Activated naive CD4-positive, alpha-beta T cell treated with anti-CD3 and anti-CD28 coated beads for 36 hours (primary cell): ENCODE measurements at regions not wholly inside any gene's neighbourhood (a gene's known extent, or its start where the extent isn't known, plus 50 kb on each side); places are given as distances from the start of the nearest gene placed in this dataset.

Source experiments
- CTCF ChIA-PET: fragments of 350-600 bp; sonication (Branson Sonifier 250); formaldehyde crosslinking; loops from one replicate; lab custom pipeline; 2021; ENCODE audit warnings: antibody characterized with exemption; lab: Charles Lee
- DNase-seq: peaks from one replicate; pipeline ENCODE4 v3.0.0-alpha.2; 2020
- H3K27ac Mint-ChIP-seq: one replicate; pipeline ENCODE4 v1.8.0; 2021; ENCODE audit warnings: mild to moderate bottlenecking, mixed read lengths
- H3K27me3 Mint-ChIP-seq: one replicate; pipeline ENCODE4 v1.8.0; 2021; ENCODE audit warnings: low read depth, mixed read lengths
- H3K36me3 Mint-ChIP-seq: one replicate; pipeline ENCODE4 v1.8.0; 2021; ENCODE audit warnings: low read depth, mixed read lengths
- H3K4me1 Mint-ChIP-seq: one replicate; pipeline ENCODE4 v1.8.0; 2021; ENCODE audit warnings: low read depth, mixed read lengths
- H3K4me3 Mint-ChIP-seq: one replicate; pipeline ENCODE4 v1.8.0; 2021; ENCODE audit warnings: mild to moderate bottlenecking, moderate library complexity, mixed read lengths
- H3K9me3 Mint-ChIP-seq: one replicate; pipeline ENCODE4 v1.8.0; 2021; ENCODE audit warnings: mixed read lengths
- intact Hi-C: fragments of 100-400 bp; cut with micrococcal nuclease; formaldehyde crosslinking; loops from one replicate; pipeline ENCODE4 v1.15.1; 2023

DNA sequence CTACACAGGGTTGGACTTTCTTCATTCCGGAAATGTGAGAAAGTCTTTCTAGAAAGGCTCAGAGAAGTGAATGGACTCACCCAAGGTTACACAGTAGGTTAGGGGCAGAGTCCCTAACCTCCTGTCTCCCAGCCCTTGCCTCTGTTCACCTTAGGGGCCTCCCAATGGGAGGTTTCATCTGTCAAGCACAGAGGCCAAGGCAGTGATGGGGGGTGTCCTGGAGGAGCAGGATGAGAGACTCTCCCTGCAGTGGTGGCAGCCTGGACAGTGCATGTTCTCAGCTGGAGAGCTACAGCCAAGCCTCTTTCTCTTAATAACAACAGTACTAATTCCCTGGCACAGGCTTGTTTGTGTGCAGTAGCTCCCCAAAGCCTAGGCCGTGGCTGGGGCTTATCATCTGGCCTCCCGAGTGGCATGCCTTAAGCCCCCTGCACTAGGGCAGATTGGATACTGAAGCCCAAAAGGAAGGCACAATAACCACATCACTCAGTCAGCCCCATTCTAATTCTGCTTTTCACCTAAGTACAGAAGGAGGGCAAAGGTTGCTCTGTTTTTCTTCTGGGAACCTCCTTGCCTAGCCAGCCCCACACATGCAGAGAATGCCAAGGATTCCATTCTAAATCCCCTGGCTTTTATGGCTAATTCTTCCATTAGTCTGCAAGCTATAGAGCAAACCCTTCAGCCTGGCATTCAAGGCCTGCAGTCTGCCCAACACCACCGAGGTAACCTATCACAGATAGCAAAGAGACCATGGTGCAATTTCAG is 50.2 kb upstream of the XPA start:
- intact Hi-C loops: loop anchor here (10.0 kb wide), 2 partner anchors 107 to 113 kb away; partner anchors contain the start of genes FOXE1, NCBP1 and TSTD2
- no peaks in the 10 kb centered on the region for H3K9me3 Mint-ChIP-seq
- no peak overlapping the region for H3K27ac Mint-ChIP-seq
- no peaks in the 10 kb centered on the region for H3K36me3 Mint-ChIP-seq
- no peaks in the 10 kb centered on the region for H3K4me1 Mint-ChIP-seq
- peaks cover 30% of the 10 kb centered on the region for H3K27me3 Mint-ChIP-seq
- no peak for DNase-seq
- CTCF ChIA-PET: no interaction called here
- H3K4me3 Mint-ChIP-seq: no peak overlapping the region

DNA sequence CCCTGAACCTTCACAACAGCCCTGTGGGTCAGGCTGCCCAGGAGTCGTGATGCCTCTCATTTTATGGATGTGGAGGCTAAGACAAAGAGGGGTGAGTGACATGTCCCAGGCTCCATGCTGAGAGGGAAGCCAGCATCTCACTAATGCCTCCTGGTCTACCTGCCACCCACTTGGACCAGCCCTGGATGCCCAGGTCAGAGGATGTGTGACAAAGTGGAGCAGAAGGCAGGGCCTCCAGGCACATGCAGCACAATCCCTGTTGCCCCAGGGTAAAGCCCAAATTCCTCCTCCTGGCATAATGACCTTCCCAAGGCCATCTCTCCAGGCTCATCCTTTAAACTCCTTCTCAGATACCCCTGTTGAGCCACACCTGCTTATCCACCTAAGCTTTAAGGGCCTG is 51.4 kb upstream of the XPA start:
- CTCF ChIA-PET: no interaction called here
- no peak overlapping the region for H3K27ac Mint-ChIP-seq

DNA sequence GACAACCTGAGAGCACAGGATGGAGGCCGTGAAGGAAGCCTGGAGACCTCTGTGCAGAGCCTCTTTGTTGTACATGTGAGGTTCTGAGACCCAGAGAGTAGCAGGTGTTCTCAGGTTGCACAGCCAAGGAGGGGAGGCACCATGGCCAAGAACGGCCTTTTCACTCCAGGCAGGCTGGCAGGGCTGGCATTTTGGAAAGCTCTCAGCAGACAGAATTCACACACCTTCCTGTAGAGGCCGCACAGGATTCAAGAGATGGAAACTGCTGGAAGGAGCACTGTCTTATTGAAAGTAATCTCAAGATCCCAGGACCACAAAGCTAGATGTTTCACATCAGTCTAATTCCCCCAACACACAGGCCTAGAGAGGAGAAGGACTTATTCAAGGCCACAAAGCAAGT is 52.8 kb upstream of the XPA start:
- Mint-ChIP-seq H3K36me3 (no peaks in the 10 kb centered on the region), H3K4me3 (no peak overlapping the region), H3K9me3 (no peaks in the 10 kb centered on the region), H3K27me3 (peaks cover 13% of the 10 kb centered on the region), H3K27ac (no peak overlapping the region), H3K4me1 (no peaks in the 10 kb centered on the region)
- CTCF ChIA-PET: interaction anchor here (1.0 to 1.3 kb wide), 3 partner anchors 12 to 140 kb away, joined by 3 to 4 read pairs (median 4); no protein-coding TSS in a partner anchor
- no peak for DNase-seq
- intact Hi-C loops: loop anchor here (10.0 kb wide), 2 partner anchors 105 to 115 kb away; partner anchors contain the start of genes FOXE1, NCBP1 and TSTD2

More for the DNA sequence above, 51.4 kb upstream of the XPA start:
- Mint-ChIP-seq H3K27me3 (peaks cover 22% of the 10 kb centered on the region), H3K9me3 (no peaks in the 10 kb centered on the region), H3K36me3 (no peaks in the 10 kb centered on the region), H3K4me3 (no peak overlapping the region), H3K4me1 (no peaks in the 10 kb centered on the region)
- intact Hi-C loops: loop anchor here (10.0 kb wide), 2 partner anchors 106 to 114 kb away; partner anchors contain the start of genes FOXE1, NCBP1 and TSTD2
- no peak for DNase-seq

DNA sequence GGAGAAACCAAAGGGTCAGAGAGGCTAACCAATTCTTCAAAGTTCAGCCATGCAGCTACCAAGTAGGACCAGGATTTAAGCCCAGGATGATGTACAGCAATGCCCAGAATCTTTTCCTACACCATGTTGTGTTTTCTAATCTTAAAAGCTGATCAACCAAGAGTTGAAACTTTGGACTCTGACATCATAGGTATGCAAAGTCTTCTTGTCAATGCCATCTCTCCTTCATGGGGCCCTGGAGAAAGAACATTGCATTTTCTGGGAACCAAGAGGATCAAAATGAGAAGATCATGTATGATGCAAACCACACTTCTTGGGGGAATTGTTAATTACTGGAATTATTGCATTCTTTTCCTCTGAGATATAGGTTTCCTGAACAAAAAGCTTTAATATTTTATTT is 54.4 kb upstream of the XPA start:
- H3K27me3 Mint-ChIP-seq: peaks cover 6% of the 10 kb centered on the region
- no peak overlapping the region for H3K27ac Mint-ChIP-seq
- H3K4me3 Mint-ChIP-seq: no peak overlapping the region
- intact Hi-C loops: no loop called here
- no peaks in the 10 kb centered on the region for H3K36me3 Mint-ChIP-seq
- H3K9me3 Mint-ChIP-seq: no peaks in the 10 kb centered on the region
- no peaks in the 10 kb centered on the region for H3K4me1 Mint-ChIP-seq
- CTCF ChIA-PET: interaction anchor here (1.2 to 1.8 kb wide), 2 partner anchors 9 to 149 kb away, joined by 4 to 5 read pairs; no protein-coding TSS in a partner anchor
- no peak for DNase-seq

DNA sequence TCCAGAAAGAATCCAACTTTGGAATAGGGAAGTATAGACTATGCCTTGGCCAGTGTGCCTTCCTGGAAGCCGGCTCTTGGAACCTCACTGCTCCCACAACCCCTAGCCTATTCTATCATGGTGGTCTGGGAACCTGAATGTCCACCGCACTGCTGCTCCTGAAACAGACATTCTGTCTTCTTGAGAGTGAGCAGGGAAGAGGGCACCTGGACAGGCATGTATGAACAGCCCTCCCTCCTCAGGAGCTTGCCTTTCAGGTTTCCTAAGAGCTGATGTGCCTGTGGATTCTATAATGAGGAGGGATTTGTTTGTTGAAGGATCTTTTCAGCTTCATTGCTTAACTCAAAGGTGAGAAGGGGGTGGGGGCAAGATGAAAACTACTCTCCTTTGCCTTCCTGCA is 55.1 kb upstream of the XPA start:
- no peaks in the 10 kb centered on the region for H3K27me3 Mint-ChIP-seq
- H3K36me3 Mint-ChIP-seq: no peaks in the 10 kb centered on the region
- CTCF ChIA-PET: interaction anchor here (1.2 to 1.8 kb wide), 2 partner anchors 10 to 149 kb away, joined by 4 to 5 read pairs; no protein-coding TSS in a partner anchor
- H3K4me1 Mint-ChIP-seq: no peaks in the 10 kb centered on the region
- intact Hi-C loops: no loop called here
- H3K9me3 Mint-ChIP-seq: no peaks in the 10 kb centered on the region
- H3K4me3 Mint-ChIP-seq: no peak overlapping the region
- no peak overlapping the region for H3K27ac Mint-ChIP-seq
- no peak for DNase-seq

DNA sequence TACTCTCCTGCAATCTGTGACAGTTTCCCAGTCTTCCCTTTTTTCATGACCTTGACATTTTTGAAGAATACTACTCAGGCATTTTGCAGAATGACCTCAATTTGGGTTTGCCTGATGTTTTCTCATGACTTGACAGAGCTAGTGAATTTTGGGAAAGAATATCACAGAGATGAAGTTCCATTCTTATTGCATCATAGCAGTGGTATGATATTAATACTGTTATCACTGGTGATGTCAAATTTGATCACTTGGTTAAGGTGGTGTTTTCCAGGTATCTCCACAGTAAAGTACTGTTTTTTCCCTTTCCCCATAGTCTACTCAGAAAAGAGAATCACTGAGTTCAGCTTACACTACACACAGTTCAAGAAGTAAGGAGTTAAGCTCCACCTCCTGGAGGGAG is 56.2 kb upstream of the XPA start:
- H3K9me3 Mint-ChIP-seq: no peaks in the 10 kb centered on the region
- H3K27ac Mint-ChIP-seq: no peak overlapping the region
- DNase-seq: no peak
- intact Hi-C loops: no loop called here
- no peaks in the 10 kb centered on the region for H3K27me3 Mint-ChIP-seq
- H3K4me1 Mint-ChIP-seq: no peaks in the 10 kb centered on the region
- H3K36me3 Mint-ChIP-seq: no peaks in the 10 kb centered on the region
- H3K4me3 Mint-ChIP-seq: no peak overlapping the region
- CTCF ChIA-PET: no interaction called here

DNA sequence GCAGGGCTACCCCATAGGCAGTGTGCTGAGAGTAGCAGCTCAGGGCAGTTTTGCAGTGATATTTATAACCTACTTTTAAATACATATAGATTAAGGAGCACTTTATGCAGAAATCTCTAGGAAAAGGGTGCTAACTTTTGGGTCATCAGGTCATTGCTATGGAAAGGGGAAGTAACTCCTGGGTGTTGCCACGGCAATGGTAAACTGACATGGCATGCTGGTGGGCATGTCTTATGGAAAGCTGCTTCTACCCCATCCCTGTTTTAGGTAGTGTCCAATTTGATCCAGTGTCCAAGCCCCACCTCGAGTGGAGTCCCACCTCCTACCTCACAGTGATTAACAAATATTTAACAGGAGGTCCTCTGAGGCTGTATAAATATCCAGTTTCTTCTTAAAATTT is 56.8 kb upstream of the XPA start:
- H3K27ac Mint-ChIP-seq: no peak overlapping the region
- CTCF ChIA-PET: no interaction called here
- DNase-seq: no peak
- no peak overlapping the region for H3K4me3 Mint-ChIP-seq
- no peaks in the 10 kb centered on the region for H3K4me1 Mint-ChIP-seq
- H3K9me3 Mint-ChIP-seq: no peaks in the 10 kb centered on the region
- no peaks in the 10 kb centered on the region for H3K27me3 Mint-ChIP-seq
- intact Hi-C loops: no loop called here
- H3K36me3 Mint-ChIP-seq: no peaks in the 10 kb centered on the region

DNA sequence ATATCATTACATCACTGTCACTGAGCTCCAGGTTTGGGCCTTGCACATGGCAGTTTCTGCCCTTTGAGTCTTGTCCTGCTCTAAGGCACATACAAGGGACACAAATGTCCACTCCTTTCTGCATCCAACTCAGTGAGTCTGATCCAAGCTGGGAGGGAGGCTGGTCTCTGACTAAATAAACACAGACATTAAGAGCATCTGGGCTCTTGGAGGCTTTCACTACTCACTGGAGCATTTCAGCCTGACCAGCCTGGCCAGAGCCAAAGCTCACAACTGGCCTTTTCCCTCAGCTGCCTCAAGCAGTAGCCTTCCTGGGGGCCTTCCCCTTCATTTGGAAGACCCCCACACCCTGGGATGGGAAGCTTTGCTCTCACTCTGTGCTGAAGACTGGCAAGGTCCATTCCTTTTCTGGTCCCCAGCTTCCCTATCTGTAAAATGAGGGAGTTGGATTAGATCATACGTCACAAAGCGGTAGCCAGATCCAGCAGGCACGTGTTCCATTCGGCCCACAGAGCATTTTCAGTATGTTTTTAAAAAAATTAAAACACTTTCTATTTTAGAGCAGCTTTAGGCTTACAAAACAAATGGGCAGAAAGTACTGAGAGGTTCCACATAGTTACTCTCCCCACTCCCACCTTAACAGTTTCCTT is 58.6 kb upstream of the XPA start:
- CTCF ChIA-PET: interaction anchor here (0.9 kb wide), 1 partner anchor 83 kb away, joined by 4 read pairs; no protein-coding TSS in a partner anchor
- DNase-seq: no peak
- Mint-ChIP-seq H3K4me3 (no peak overlapping the region), H3K27ac (no peak overlapping the region), H3K4me1 (no peaks in the 10 kb centered on the region), H3K27me3 (no peaks in the 10 kb centered on the region), H3K9me3 (no peaks in the 10 kb centered on the region), H3K36me3 (no peaks in the 10 kb centered on the region)
- intact Hi-C loops: no loop called here

DNA sequence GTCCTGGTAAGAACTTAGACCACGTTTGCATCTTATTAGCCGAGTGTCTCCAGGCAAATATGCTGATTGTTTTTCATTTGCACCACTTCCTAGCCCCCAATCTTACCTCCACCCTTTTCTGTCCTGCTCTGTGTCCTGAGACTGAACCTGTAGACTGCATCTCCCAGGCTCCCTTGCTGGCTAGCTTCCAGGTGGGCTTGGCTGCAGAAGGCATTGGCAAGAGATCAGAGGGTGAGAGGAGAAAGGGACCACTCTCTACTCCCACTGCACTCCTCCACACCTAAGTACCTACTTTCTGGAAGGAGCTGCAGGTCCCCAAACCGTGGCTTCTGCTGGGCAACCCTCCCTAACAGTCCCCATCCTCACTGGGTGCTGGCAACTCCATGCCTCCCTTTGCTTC is 59.9 kb upstream of the XPA start:
- Mint-ChIP-seq H3K4me1 (no peaks in the 10 kb centered on the region), H3K27ac (no peak overlapping the region), H3K36me3 (no peaks in the 10 kb centered on the region), H3K4me3 (no peak overlapping the region), H3K27me3 (peaks cover 11% of the 10 kb centered on the region), H3K9me3 (no peaks in the 10 kb centered on the region)
- CTCF ChIA-PET: no interaction called here
- no peak for DNase-seq
- intact Hi-C loops: no loop called here

DNA sequence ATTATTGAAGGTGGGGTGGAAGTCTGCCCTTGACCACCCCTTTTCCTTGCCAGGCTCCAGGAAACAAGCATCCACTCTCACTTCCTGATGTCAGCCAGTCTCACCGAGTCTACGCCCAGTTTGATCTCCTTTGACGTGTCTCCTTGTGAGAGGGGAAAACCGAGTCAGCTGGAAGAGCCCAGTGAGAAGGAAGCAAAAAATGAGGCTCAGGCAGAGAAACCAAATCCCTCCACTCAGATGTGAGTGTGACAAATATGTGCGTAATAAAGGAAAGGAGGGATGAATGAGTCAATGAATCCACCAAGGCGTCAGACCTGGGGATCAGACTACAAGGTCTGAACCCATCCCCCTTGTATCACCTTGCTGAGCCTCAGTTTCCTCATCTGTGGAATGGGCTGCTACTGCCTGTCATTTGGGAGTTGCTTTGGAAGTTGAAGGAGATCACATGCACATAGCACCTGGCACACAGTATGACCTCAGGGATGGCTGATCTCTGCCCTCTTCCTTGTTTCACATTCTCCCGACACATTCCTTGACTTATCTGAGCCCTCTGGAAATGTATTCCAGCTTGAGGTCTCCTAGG is 61.3 kb upstream of the XPA start:
- no peaks in the 10 kb centered on the region for H3K4me1 Mint-ChIP-seq
- no peaks in the 10 kb centered on the region for H3K36me3 Mint-ChIP-seq
- peaks cover 16% of the 10 kb centered on the region for H3K27me3 Mint-ChIP-seq
- no peak for DNase-seq
- no peak overlapping the region for H3K4me3 Mint-ChIP-seq
- no peak overlapping the region for H3K27ac Mint-ChIP-seq
- no peaks in the 10 kb centered on the region for H3K9me3 Mint-ChIP-seq
- CTCF ChIA-PET: no interaction called here
- intact Hi-C loops: no loop called here

DNA sequence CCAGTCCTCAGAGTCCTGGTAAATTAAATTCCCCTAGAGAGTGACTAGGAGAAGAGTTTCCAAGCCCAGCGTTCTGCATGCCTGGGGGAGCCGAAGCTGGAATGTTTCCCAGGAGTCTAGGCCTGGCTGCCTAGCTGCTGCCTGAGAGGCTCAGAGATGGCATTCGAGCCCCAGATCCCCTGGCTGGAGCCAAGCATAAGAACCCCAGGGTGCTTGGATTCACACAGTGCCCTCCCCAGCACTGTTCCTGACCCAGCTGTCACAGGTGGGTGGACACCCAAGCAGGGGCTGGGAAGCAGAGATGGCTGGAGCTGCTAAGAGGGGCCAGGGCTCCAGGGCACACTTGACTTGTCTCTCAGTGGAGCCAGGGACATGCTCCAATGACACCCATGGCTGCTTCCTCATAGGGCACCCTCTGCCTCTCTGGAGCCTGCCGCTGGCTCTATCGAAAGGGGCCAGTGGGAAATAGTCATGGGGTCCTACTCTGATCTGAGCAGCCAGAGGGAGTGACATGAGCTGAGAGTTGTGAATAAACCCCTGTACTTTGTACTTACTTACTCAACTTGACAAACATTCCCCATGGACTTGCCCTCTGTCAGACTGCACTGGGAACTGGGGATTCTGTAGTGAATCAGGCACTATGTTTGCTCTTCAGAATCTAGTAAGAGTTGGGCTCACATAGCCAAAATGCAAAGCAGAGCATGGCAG is 62.6 kb upstream of the XPA start:
- CTCF ChIA-PET: interaction anchor here (1.6 kb wide), 1 partner anchor 131 kb away, joined by 6 read pairs; no protein-coding TSS in a partner anchor
- no peak for DNase-seq
- Mint-ChIP-seq H3K27ac (no peak overlapping the region), H3K4me3 (no peak overlapping the region), H3K36me3 (no peaks in the 10 kb centered on the region), H3K9me3 (no peaks in the 10 kb centered on the region), H3K4me1 (no peaks in the 10 kb centered on the region), H3K27me3 (peaks cover 16% of the 10 kb centered on the region)
- intact Hi-C loops: loop anchor here (10.0 kb wide), 1 partner anchor 65 kb away; no protein-coding TSS in a partner anchor
